Astrocyte of the spinal cord (primary cell): ENCODE measurements at regions not wholly inside any gene's neighbourhood (a gene's known extent, or its start where the extent isn't known, plus 50 kb on each side); places are given as distances from the start of the nearest gene placed in this dataset.
"Not testable (repeated sequence)": the region's sequence is repeated elsewhere in the genome, so short reads cannot be mapped to it uniquely, and the experiment has no call there.

Experiments
- DNase-seq: peaks from one replicate; pipeline ENCODE4 v3.0.0; 2011; ENCODE audit warnings: low read depth, low spot score
- H3K4me3 ChIP-seq: 2 replicates; pipeline ENCODE4 v1.5.1; 2011; ENCODE audit warnings: low read depth, mild to moderate bottlenecking, low read length, moderate library complexity
- CTCF ChIP-seq: IDR thresholded peaks from 2 replicates; pipeline ENCODE4 v1.5.1; 2012; ENCODE audit warnings: low read depth, mild to moderate bottlenecking, low read length, inconsistent platforms
- in situ Hi-C: cut with HindIII; loops from 2 replicates; pipeline ENCODE4 v1.10.0; 2017; ENCODE audit warnings: low sequenced_read_pairs

DNA sequence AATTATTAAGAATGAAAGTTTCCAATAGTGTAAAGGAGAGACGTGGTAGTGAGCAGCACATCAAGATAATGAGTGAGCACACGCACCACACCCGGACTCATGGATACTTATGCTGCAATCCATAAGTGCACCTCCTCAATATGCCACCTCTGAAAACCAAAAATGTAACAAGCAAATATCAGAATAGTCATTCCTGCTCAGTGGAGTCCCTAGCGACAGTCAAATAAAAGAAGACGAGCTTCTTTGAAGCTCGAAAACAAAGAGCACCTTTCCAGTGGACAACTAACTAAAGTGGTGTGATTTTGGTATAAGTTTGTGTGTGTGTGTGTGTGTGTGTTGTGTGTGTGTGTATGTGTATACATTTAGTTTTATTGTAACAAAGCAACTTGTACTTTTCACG is 241.3 kb downstream of the DEPDC1B start:
- no peak for TF ChIP-seq CTCF
- DNase-seq = no peak
- in situ Hi-C loops = no loop called here
- H3K4me3 ChIP-seq = no peak overlapping the region

DNA sequence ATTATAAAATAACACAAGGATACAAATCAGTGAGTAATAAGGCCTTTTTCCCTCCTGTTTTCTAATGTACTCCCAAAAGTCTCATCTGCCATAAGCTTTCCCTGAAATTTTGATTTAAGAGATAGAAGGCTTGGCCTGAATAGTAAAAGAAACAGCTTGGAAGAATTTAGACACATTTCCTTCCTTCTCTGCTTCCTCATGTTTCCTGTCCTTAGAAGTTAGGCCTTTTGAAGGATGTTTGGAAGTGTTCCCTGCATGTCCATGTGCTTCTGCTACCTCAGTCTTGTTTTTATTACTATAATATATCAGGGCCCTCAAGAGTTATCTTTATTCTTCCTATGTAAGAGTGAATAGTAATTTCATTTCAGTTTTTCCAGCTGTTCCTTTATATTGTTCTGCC is 242.7 kb downstream of the DEPDC1B start:
- no peak for TF ChIP-seq CTCF
- H3K4me3 ChIP-seq = no peak overlapping the region
- in situ Hi-C loops = no loop called here
- no peak for DNase-seq

GRCh38 chr5:60455589-60455988 is 244.4 kb downstream of the DEPDC1B start:
- H3K4me3 ChIP-seq = no peak overlapping the region
- no peak for TF ChIP-seq CTCF
- no peak for DNase-seq
- in situ Hi-C loops = no loop called here

- DNase-seq, in situ Hi-C loops, H3K4me3 ChIP-seq: not testable (repeated sequence)
Observed at GRCh38 chr5:60454277-60454676, 245.7 kb downstream of the DEPDC1B start.

DNA sequence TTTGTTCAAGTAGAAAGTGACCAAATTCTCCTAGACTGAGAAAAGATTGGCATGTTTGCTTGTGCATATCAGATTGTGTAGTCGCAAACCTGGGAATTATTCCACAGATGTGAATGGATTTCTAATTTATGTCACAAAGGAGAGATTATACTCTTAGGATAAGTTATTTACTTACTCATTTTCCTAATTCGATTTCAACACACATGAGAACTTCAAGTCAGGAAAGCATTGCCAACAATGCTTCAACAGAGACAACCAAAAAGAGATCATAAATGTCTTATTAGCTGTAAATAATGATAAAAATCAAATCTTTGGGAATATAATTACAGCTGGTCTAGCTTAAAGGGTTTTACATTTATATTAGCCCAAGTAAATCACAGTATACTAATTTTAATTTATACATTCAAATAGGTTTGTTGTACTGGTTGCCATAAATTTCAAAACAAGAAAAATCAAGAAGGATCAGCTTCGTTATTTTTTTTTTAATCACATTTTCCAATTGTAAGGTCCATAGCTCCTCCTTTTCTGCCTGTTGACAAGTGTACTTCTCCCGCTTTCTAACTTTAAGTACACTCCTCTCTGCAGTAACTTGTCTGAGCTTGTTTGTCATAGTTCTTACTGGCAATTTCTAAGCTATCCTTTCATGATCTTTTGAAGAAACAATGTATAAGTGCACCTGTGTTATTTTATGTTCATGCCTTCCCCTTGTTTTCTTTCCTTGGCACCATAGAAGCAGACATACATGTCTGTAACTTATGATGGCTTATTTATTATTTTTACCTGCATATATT is 246.6 kb downstream of the DEPDC1B start:
- TF ChIP-seq CTCF = no peak
- no peak overlapping the region for H3K4me3 ChIP-seq
- in situ Hi-C loops = no loop called here
- no peak for DNase-seq

DNA sequence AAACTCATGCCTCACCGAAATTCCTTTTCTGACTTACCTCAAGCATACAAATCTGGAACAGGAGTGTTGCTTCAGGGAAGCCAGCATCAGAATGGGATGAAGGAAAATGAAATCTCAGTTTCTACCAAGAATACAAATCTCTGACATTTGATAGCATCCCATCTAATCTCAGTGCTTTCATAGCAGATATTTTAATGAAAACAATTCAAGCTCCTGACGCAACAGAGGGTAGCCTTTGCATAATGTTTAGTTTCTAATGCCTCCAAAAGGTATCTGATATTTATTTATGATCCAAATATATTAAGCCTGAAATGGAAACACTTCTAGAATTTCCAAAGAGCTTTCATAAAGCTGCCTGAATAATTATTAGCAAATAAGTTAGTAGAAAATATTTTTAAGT is 251.4 kb downstream of the DEPDC1B start:
- in situ Hi-C loops = no loop called here
- TF ChIP-seq CTCF = no peak

GRCh38 chr5:60447488-60447920 is 252.5 kb downstream of the DEPDC1B start:
- DNase-seq = no peak
- no peak for TF ChIP-seq CTCF
- in situ Hi-C loops = no loop called here
- no peak overlapping the region for H3K4me3 ChIP-seq

More for the DNA sequence above, 251.4 kb downstream of the DEPDC1B start:
- H3K4me3 ChIP-seq = no peak overlapping the region
- no peak for DNase-seq
